ENCODE measurements at regions not wholly inside any gene's neighbourhood (a gene's known extent, or its start where the extent isn't known, plus 50 kb on each side); places are given as distances from the start of the nearest gene placed in this dataset.

GRCh38 chr10:124158592-124158991, 65.2 kb upstream of the CHST15 start:
- Histone ChIP-seq H3K36me3 (no peaks in the 10 kb centered on the region), H3K27ac (no peak overlapping the region), H3K4me3 (no peak overlapping the region), H3K27me3 (peaks cover 0 to 11% (median 0%) of the 10 kb centered on the region in 7 donors), H3K9me3 (no peaks in the 10 kb centered on the region), H3K4me1 (peaks cover 19 to 30% (median 26%) of the 10 kb centered on the region in 9 donors)
- 91 to 94% methylated on average over 8 of the region's 8 CpGs for WGBS, 2 donors
- DNase-seq (no peak), ATAC-seq (no peak)
- intact Hi-C loops (cut with DNase I) = no loop called here
- TF ChIP-seq CTCF (IDR thresholded peaks at IDR 0.05) = no peak

- Histone ChIP-seq H3K4me3 (no peak overlapping the region), H3K4me1 (peaks cover 19 to 43% (median 39%) of the 10 kb centered on the region in 9 donors), H3K9me3 (no peaks in the 10 kb centered on the region), H3K27me3 (peaks cover 0 to 9% (median 0%) of the 10 kb centered on the region in 7 donors), H3K36me3 (no peaks in the 10 kb centered on the region), H3K27ac (peak overlapping the region in 2 of 10 donors; percentile 87 to 90)
- no peak for TF ChIP-seq CTCF (IDR thresholded peaks at IDR 0.05)
- DNase-seq (no peak), ATAC-seq (peak in 2 of 8 donors; percentile 31 to 35)
- intact Hi-C loops (cut with DNase I) = no loop called here
- WGBS, 2 donors = 34 to 52% methylated on average over 4 of the region's 4 CpGs
Measured at GRCh38 chr10:124157271-124157681, 63.9 kb upstream of the CHST15 start.

GRCh38 chr10:124156524-124157260, 63.3 kb upstream of the CHST15 start:
- ATAC-seq = peak in 6 of 8 donors; percentile 6 to 52 (median 43)
- peak in 1 of 2 donors; percentile 44 for DNase-seq
- intact Hi-C loops (cut with DNase I) = no loop called here

More at GRCh38 chr10:124156524-124157260, 63.3 kb upstream of the CHST15 start:
- no peaks in the 10 kb centered on the region for H3K36me3 ChIP-seq
- H3K9me3 ChIP-seq = no peaks in the 10 kb centered on the region
- H3K27me3 ChIP-seq = peaks cover 0 to 7% (median 0%) of the 10 kb centered on the region in 7 donors
- WGBS, 2 donors = 45 to 48% methylated on average over 17 of the region's 17 CpGs
- peak overlapping the region in 9 of 10 donors; percentile 63 to 90 (median 77) for H3K27ac ChIP-seq
- no peak overlapping the region for H3K4me3 ChIP-seq
- peaks cover 19 to 47% (median 44%) of the 10 kb centered on the region in 9 donors for H3K4me1 ChIP-seq
- no peak for TF ChIP-seq CTCF (IDR thresholded peaks at IDR 0.05)

Measured in heart right ventricle (tissue), 16 donors.